ENCODE measurements at regions not wholly inside any gene's neighbourhood (a gene's known extent, or its start where the extent isn't known, plus 50 kb on each side); places are given as distances from the start of the nearest gene placed in this dataset.

GRCh38 chr13:40447857-40448256 lies 218.6 kb downstream of the FOXO1 start (continued):
- TF ChIP-seq CTCF (conservative IDR thresholded peaks at IDR 0.05; ENCODE audit: low read depth in 2 of 2) = no peak
- no peak for TF ChIP-seq EZH2 (IDR thresholded peaks at IDR 0.05; ENCODE audit: low read depth, unreplicated experiment)

GRCh38 chr13:40452038-40452666 lies 214.3 kb downstream of the FOXO1 start:
- Histone ChIP-seq H3K4me3 (no peak overlapping the region), H3K27ac (ENCODE audit: low read depth) (no peak overlapping the region), H3K36me3 (ENCODE audit: insufficient read depth) (no peaks in the 10 kb centered on the region), H3K4me2 (no peak overlapping the region), H3F3A (replicated peaks; ENCODE audit: low read depth) (no peaks in the 10 kb centered on the region), H3K79me2 (replicated peaks; ENCODE audit: insufficient read depth) (no peaks in the 10 kb centered on the region), H3K27me3 (ENCODE audit: insufficient read depth) (no peaks in the 10 kb centered on the region), H3K4me1 (ENCODE audit: insufficient read depth) (no peaks in the 10 kb centered on the region), H2AFZ (no peak overlapping the region), H4K20me1 (replicated peaks; ENCODE audit: insufficient read depth) (no peaks in the 10 kb centered on the region), H3K9me2 (ENCODE audit: insufficient read depth) (no peaks in the 10 kb centered on the region)
- Mint-ChIP-seq H3K27ac (no peak overlapping the region), H3K4me1 (peaks cover 3% of the 10 kb centered on the region; the same call in 1 of the 3 replicates), H3K4me3 (no peak overlapping the region), H3K27me3 (ENCODE audit: insufficient read depth, low read depth, poor library complexity) (no peaks in the 10 kb centered on the region), H3K36me3 (ENCODE audit: low read depth) (peaks cover 8% of the 10 kb centered on the region; the same call in 2 of the 3 replicates), H3K9me3 (peaks cover 3% of the 10 kb centered on the region)
- ATAC-seq (no peak), DNase-seq (ENCODE audit: low spot score) (no peak)
- no peak for TF ChIP-seq ZNF462 (CRISPR knock-in tag; IDR thresholded peaks at IDR 0.05)
- no peak for TF ChIP-seq POLR2AphosphoS5 (IDR thresholded peaks at IDR 0.05; ENCODE audit: low read depth)
- no peak for TF ChIP-seq ZNF114 (CRISPR knock-in tag; IDR thresholded peaks at IDR 0.05)
- no peak for TF ChIP-seq EZH2 (IDR thresholded peaks at IDR 0.05; ENCODE audit: low read depth, unreplicated experiment)
- TF ChIP-seq EZH2phosphoT487 (IDR thresholded peaks at IDR 0.05; ENCODE audit: unreplicated experiment) = no peak
- no peak for TF ChIP-seq REST (IDR thresholded peaks at IDR 0.05; ENCODE audit: unreplicated experiment)
- TF ChIP-seq STAT1 (IDR thresholded peaks at IDR 0.05; ENCODE audit: unreplicated experiment) = no peak
- no peak for TF ChIP-seq CREB1 (CRISPR knock-in tag; IDR thresholded peaks at IDR 0.05; ENCODE audit: low read depth)
- no peak for TF ChIP-seq ZNF331 (CRISPR knock-in tag; IDR thresholded peaks at IDR 0.05; ENCODE audit: low read depth)
- no peak for TF ChIP-seq JUNB (IDR thresholded peaks at IDR 0.05; ENCODE audit: unreplicated experiment)
- TF ChIP-seq CTCF (conservative IDR thresholded peaks at IDR 0.05; ENCODE audit: low read depth in 2 of 2) = no peak

Measured in GM23338 (cell line).